ENCODE measurements at regions not wholly inside any gene's neighbourhood (a gene's known extent, or its start where the extent isn't known, plus 50 kb on each side); places are given as distances from the start of the nearest gene placed in this dataset.

DNA sequence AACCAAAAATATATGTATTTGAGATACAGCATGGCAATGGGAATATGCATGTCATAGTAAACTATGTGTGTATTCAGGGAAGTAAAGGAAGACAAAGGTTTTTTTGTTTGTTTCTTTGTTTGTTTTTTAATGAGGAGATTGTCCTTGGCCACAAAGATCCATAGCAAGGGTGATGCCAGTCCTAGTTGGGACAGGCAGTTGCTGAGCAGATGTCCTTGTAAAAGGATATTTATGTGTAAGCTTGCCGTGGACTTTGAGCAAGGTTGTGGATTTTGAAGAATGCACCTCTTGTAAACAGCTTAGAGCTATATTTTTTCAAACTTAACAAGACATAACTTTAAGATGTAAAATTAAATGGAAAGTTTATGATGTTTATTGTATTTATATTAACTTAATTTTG is 69.9 kb upstream of the GABRE start:
- no peaks in the 10 kb centered on the region for H3K27me3 ChIP-seq (ENCODE audit: insufficient read depth, low read length)
- no peaks in the 10 kb centered on the region for H3K79me2 ChIP-seq (ENCODE audit: insufficient read depth, low read length)
- no peak overlapping the region for H3K4me3 ChIP-seq (replicated peaks in 1 of 2; ENCODE audit: low read depth in 1 of 2, low read length in 2 of 2)
- intact Hi-C loops (cut with micrococcal nuclease), result no loop called here
- RAD21 ChIA-PET (ENCODE audit: low non-redundant PET in 1 of 2, low total read pairs in 2 of 2, uncharacterized antibody in 2 of 2, unreplicated experiment in 2 of 2), result no interaction called here
- no peaks in the 10 kb centered on the region for H3K9me3 ChIP-seq (ENCODE audit: control insufficient read depth in 1 of 2, insufficient read depth in 1 of 2, low read depth in 1 of 2, low read length in 2 of 2)
- BruUV-seq (replicated peaks), result no TSS peak
- H3K4me2 ChIP-seq (ENCODE audit: low read length), result no peak overlapping the region
- H3K9me2 ChIP-seq (ENCODE audit: insufficient read depth), result no peaks in the 10 kb centered on the region
- no peak for ATAC-seq
- H3K9ac ChIP-seq (ENCODE audit: low read length), result no peak overlapping the region
- no peak overlapping the region for H2AFZ ChIP-seq (ENCODE audit: low read depth, low read length, poor library complexity, severe bottlenecking)
- no peak overlapping the region for H3K27ac ChIP-seq (ENCODE audit: low read depth, low read length)
- CTCF ChIA-PET, result no interaction called here
- no peak for TF ChIP-seq CBX3 (IDR thresholded peaks at IDR 0.05; ENCODE audit: low read depth)
- no peak for TF ChIP-seq EZH2 (IDR thresholded peaks at IDR 0.05)
- TF ChIP-seq TCF7L2 (IDR thresholded peaks at IDR 0.05; ENCODE audit: borderline replicate concordance, extremely low read depth, insufficient read depth, insufficient read length), result no peak
- TF ChIP-seq, protein P1, sequence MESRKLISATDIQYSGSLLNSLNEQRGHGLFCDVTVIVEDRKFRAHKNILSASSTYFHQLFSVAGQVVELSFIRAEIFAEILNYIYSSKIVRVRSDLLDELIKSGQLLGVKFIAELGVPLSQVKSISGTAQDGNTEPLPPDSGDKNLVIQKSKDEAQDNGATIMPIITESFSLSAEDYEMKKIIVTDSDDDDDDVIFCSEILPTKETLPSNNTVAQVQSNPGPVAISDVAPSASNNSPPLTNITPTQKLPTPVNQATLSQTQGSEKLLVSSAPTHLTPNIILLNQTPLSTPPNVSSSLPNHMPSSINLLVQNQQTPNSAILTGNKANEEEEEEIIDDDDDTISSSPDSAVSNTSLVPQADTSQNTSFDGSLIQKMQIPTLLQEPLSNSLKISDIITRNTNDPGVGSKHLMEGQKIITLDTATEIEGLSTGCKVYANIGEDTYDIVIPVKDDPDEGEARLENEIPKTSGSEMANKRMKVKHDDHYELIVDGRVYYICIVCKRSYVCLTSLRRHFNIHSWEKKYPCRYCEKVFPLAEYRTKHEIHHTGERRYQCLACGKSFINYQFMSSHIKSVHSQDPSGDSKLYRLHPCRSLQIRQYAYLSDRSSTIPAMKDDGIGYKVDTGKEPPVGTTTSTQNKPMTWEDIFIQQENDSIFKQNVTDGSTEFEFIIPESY (IDR thresholded peaks at IDR 0.05; ENCODE audit: extremely low read depth, insufficient replicate concordance, low read length), result no peak
- no peak for TF ChIP-seq POLR2A (IDR thresholded peaks at IDR 0.05; ENCODE audit: borderline replicate concordance, extremely low read depth, insufficient read depth, insufficient read length)
- no peak for TF ChIP-seq SRF (IDR thresholded peaks at IDR 0.05; ENCODE audit: low read depth)
- TF ChIP-seq YY1 (IDR thresholded peaks at IDR 0.05; ENCODE audit: extremely low read depth, insufficient replicate concordance, low read depth, low read length), result no peak
- TF ChIP-seq, protein P2, sequence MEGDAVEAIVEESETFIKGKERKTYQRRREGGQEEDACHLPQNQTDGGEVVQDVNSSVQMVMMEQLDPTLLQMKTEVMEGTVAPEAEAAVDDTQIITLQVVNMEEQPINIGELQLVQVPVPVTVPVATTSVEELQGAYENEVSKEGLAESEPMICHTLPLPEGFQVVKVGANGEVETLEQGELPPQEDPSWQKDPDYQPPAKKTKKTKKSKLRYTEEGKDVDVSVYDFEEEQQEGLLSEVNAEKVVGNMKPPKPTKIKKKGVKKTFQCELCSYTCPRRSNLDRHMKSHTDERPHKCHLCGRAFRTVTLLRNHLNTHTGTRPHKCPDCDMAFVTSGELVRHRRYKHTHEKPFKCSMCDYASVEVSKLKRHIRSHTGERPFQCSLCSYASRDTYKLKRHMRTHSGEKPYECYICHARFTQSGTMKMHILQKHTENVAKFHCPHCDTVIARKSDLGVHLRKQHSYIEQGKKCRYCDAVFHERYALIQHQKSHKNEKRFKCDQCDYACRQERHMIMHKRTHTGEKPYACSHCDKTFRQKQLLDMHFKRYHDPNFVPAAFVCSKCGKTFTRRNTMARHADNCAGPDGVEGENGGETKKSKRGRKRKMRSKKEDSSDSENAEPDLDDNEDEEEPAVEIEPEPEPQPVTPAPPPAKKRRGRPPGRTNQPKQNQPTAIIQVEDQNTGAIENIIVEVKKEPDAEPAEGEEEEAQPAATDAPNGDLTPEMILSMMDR (IDR thresholded peaks at IDR 0.05 in 2 of 3, conservative IDR thresholded peaks at IDR 0.05 in 1 of 3; ENCODE audit: borderline replicate concordance in 1 of 3, insufficient read depth in 1 of 3, low read depth in 2 of 3, low read length in 2 of 3), result no peak
- TF ChIP-seq ZFX (IDR thresholded peaks at IDR 0.05), result no peak
- TF ChIP-seq, protein P3, sequence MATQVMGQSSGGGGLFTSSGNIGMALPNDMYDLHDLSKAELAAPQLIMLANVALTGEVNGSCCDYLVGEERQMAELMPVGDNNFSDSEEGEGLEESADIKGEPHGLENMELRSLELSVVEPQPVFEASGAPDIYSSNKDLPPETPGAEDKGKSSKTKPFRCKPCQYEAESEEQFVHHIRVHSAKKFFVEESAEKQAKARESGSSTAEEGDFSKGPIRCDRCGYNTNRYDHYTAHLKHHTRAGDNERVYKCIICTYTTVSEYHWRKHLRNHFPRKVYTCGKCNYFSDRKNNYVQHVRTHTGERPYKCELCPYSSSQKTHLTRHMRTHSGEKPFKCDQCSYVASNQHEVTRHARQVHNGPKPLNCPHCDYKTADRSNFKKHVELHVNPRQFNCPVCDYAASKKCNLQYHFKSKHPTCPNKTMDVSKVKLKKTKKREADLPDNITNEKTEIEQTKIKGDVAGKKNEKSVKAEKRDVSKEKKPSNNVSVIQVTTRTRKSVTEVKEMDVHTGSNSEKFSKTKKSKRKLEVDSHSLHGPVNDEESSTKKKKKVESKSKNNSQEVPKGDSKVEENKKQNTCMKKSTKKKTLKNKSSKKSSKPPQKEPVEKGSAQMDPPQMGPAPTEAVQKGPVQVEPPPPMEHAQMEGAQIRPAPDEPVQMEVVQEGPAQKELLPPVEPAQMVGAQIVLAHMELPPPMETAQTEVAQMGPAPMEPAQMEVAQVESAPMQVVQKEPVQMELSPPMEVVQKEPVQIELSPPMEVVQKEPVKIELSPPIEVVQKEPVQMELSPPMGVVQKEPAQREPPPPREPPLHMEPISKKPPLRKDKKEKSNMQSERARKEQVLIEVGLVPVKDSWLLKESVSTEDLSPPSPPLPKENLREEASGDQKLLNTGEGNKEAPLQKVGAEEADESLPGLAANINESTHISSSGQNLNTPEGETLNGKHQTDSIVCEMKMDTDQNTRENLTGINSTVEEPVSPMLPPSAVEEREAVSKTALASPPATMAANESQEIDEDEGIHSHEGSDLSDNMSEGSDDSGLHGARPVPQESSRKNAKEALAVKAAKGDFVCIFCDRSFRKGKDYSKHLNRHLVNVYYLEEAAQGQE (IDR thresholded peaks at IDR 0.05; ENCODE audit: low read depth), result no peak
- H3K4me1 ChIP-seq (ENCODE audit: control insufficient read depth in 1 of 2, insufficient read depth in 2 of 2, low read length in 2 of 2), result no peaks in the 10 kb centered on the region
- no peaks in the 10 kb centered on the region for H4K20me1 ChIP-seq (ENCODE audit: insufficient read depth)
- POLR2A ChIA-PET, result no interaction called here
- no peaks in the 10 kb centered on the region for H3K36me3 ChIP-seq (ENCODE audit: control insufficient read depth in 1 of 2, insufficient read depth in 2 of 2, low read length in 2 of 2)
- DNase-seq (ENCODE audit: low read depth, low spot score), result no peak
